Ecto neural progenitor cell (in vitro differentiated cells): ENCODE measurements at regions not wholly inside any gene's neighbourhood (a gene's known extent, or its start where the extent isn't known, plus 50 kb on each side); places are given as distances from the start of the nearest gene placed in this dataset.

Experiments
- DNase-seq: peaks from one replicate; pipeline ENCODE4 v3.0.0-alpha.2; 2018; ENCODE audit warnings: low spot score

DNA sequence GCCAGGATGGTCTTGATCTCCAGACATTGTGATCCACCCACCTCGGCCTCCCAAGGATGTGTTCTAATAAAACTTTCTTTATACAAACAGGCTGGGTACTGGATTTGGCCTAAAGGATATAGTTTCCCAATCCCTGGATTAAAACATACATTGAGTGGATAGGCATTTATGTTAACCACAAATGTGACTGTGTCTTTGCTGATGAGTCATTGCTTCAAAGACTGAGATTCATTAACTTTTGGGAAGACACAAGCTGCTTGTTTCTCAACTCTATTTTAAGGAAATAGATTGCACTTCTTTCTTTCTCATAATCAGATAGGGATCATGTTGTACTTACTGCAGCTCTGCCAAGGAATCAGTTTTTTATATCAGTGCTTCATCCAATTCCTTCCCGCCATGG is 131.3 kb upstream of the AGA start:
- DNase-seq, result no peak

DNA sequence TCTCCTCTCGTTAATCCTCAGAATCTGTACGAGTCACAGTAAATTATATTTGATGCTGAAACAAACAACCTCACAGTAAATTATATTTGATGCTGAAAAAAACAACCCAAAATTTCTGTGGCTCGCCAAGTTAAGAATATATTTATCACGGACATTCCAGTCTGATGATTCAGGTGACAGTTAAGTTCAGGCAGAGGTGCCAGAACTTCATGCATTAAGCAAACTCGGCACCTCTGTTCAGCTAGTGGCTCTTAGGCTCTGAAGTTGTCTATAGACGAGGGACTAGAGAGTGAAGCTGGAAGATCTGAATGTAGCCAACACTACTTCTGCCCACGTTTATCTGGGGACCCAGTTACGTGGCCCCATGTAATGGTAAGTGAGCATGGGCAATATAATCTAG is 132.2 kb upstream of the AGA start:
- DNase-seq, result no peak

- no peak for DNase-seq
Observed at GRCh38 chr4:177579649-177580048, 137.4 kb upstream of the AGA start.

- no peak for DNase-seq
Observed at GRCh38 chr4:177582992-177583391, 140.8 kb upstream of the AGA start.

- no peak for DNase-seq
Observed at GRCh38 chr4:177587989-177588388, 145.8 kb upstream of the AGA start.

DNA sequence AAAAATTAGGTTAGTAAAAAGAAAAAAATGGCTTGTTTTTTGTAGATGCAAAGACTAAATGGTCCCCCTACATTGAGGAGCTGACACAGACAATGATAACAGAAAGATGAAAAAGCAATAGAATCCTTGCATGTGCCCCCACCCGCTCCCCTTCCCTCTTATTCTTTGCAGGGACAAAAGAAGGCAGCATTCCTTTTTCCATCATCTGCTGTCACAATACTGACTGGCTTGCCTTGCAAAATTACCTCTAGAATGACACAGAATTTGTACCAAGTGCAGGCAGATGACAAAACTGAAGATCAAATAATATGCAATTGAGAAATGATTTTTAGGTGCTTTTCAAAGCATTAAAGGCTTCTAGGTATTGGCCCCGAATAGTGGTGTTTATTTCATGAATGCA is 153.1 kb upstream of the AGA start:
- no peak for DNase-seq

GRCh38 chr4:177596035-177596434 is 153.8 kb upstream of the AGA start:
- no peak for DNase-seq

GRCh38 chr4:177596991-177597390 is 154.8 kb upstream of the AGA start:
- no peak for DNase-seq

- no peak for DNase-seq
Observed at GRCh38 chr4:177605252-177605651, 163.0 kb upstream of the AGA start.

- no peak for DNase-seq
Observed at GRCh38 chr4:177607111-177607573, 164.9 kb upstream of the AGA start.

DNA sequence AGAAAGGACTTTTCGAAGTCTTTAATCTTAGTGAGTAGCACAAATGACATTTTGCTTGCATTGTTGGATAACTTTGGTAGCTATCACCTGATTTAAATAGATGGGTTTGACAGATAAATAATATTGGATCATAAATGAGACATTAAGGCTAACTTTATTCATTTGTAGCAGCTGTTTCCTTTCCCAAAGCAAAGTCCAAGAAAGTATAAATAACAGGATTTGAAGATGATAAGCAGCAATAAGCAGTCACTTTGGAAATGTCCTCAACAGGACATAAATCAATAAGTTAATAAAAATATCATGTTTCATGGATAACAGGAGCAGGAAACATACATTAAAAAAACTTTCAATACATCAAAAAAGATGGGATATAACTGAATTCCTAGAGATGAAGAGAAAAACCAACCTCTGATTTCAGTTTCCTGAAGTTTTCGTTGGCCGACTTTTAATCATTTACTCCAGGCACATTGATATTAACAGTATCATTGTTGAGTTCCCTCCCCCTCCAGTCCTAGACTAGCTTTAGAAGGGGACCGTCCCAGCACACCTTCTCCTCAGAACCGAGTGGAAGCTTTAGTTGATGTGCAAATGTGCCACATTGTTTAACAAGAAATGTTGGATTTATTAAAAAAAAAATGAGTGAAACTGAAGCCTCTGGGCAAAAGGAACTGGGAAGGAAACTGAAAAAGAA is 169.9 kb upstream of the AGA start:
- DNase-seq, result no peak

DNA sequence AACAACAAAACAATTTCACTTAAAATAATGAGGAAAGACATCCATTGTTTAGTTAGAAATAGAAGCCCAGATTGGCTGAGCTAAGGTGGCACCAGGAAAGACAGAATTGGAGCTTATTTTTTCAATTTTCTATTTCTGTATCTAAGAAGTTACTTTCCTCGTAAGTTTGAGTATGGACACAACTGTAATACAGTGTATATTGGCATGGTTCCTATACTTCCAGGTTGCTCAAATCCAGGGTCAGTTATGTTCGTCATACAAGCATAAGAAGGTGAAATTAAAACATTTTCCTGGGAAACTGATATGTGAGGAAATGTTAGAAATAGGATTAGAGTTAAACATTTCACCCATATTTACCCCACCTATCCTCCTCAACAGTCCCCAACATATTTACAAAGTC is 170.4 kb upstream of the AGA start:
- no peak for DNase-seq

DNA sequence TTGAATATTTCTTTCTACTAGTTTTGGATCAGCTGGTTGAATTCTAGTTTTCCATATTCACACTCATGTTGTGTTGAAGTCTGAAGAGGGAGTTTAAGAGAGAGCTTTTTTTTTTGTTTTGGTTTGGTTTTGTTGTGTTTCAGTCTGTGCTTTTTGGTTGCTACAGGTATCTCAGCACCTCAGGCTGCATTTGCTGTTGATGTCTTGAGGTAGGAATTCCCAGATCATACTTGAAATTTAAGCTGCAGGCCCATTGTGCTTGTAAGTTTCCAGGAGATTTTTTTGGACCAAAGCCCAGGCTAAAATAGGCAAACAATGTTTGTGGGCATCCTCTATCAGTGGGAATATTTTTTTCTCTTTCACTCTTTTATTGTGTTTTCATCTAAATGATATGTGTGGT is 190.2 kb upstream of the AGA start:
- no peak for DNase-seq

DNA sequence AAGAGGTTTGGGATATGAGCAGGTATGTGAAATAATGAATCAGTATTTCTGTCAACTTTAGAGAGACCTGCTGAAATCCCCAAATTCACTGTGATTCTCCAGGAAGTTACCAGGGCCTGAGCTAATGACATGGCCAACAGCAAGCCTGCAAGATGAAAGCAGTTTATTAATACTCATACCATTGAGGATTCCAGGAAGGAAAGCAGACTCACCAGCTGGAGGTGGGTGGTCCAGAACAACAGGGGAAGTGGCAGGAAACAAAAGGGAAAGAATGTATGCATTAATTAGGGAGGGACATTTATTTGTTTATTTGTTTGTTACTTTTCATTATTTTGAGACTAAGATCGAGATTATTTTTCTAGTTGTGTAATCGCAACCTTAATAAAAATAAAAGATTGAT is 196.6 kb upstream of the AGA start:
- no peak for DNase-seq

DNA sequence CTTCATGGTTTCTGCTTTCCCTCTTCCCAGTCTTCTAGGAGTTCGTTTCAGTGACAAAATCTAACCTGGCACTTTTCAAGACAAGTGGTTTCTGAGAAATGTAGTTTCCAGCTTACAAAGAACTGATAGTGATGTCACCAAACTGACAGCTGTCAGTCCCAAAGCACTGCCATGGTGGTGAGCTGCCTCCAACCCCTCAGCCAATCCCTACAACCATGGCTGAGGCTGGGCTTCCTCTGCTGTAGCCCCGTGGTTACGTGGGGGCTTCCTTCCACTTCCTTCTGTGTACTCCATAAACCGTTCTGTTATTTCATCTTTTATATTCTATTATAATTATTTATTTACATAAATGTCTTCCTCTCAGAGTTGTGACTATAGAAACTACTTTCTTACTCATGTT is 198.6 kb upstream of the AGA start:
- DNase-seq, result no peak

DNA sequence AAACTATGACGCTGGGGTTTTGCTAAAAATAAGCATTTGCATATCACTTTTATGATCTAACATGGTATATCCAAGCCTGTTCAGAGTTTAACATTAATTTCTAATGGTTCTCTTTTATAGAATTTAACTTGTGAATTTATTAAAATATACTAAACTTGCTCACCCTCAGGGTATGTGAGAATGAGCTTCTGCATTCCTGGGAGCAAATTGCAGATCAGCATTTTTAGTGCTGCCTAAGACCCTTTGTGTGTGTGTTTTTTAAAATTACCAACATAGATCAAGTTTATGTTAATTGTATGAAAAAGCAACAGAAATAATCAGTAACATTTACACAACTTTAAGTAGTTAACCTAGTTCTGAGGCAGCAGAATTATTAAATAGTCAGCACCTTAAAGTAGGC is 218.0 kb upstream of the AGA start:
- no peak for DNase-seq

DNA sequence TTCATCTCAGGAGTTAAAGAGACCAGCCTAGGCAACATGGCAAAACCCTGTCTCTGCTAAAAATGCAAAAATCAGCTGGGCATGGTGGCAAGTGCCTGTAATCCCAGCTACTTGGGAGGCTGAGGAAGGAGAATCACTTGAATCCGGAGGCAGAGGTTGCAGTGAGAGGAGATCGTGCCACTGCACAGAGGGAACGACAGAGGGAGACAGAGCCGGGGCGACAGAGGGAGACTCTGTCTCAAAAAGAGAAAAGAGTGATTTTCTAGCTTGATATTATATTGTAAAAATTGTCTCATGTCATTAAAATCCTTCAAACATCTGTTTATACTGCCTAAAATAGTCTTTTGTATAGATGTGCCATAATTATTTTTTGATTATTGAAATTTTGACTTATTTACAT is 225.4 kb upstream of the AGA start:
- no peak for DNase-seq

DNA sequence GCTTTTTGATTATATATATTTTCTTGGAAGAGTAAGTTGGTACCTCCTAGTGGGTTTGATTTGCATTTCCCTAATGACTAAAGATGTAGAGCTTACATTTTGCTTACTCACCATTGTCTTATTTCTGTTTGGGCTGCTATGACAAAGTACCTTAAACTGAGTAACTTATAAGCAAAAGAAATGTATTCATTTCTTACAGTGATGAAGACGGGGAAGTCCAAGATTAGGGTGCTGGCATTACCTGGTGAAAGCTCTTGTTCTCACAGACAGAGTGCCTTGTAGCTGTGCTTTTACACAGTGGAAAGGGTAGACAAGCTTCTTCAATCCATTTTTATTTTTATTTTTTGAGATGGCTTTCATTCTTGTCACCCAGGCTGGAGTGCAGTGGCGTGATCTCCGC is 229.2 kb upstream of the AGA start:
- no peak for DNase-seq

DNA sequence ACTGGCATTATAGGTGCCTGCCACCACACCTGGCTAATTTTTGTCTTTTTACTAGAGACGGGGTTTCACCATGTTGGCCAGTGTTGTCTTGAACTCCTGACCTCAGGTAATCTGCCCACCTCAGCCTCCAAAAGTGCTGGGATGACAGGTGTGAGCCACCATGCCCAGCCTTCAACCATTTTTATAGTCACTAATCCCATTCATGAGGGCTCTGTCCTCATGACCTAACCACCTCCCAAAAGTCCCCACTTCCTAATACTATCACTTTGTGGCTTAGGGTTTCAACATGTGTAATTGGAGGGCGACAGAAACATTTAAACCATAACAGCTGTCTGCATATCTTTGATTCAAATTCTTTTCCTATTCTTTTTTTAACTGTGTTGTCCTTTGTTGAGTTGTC is 229.6 kb upstream of the AGA start:
- no peak for DNase-seq

- DNase-seq, result no peak
Observed at GRCh38 chr4:177673985-177674489, 231.8 kb upstream of the AGA start.

GRCh38 chr4:177680308-177680707 is 238.1 kb upstream of the AGA start:
- no peak for DNase-seq

DNA sequence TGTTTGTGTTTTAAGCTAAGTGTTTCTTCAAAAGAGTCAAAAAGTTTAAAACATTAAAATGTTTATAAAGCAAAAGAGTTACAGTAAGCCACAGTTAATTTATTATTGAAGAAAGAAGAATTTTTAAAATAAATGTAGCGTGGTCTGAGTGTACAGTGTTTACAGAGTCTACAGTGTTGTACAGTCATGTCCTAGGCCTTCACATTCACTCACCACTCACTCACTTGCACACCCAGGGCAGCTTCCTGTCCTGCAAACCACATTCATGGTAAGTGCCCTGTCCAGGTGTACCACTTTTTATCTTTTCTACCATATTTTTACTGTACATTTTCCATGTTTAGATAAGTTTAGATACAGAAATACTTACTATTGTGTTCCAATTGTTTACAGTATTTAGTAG is 239.7 kb upstream of the AGA start:
- no peak for DNase-seq

- no peak for DNase-seq
Observed at GRCh38 chr4:177687117-177687516, 244.9 kb upstream of the AGA start.

- no peak for DNase-seq
Observed at GRCh38 chr4:177692907-177693306, 250.7 kb upstream of the AGA start.
